T-helper 1 cell (primary cell): ENCODE measurements at regions not wholly inside any gene's neighbourhood (a gene's known extent, or its start where the extent isn't known, plus 50 kb on each side); places are given as distances from the start of the nearest gene placed in this dataset.

Experiments
- DNase-seq, 5 donors: peaks; one replicate each; pipeline ENCODE4 v3.0.0-alpha.2; 2012 to 2020

GRCh38 chr9:27625751-27626150 lies 52.5 kb upstream of the C9orf72 start:
- DNase-seq: no peak

DNA sequence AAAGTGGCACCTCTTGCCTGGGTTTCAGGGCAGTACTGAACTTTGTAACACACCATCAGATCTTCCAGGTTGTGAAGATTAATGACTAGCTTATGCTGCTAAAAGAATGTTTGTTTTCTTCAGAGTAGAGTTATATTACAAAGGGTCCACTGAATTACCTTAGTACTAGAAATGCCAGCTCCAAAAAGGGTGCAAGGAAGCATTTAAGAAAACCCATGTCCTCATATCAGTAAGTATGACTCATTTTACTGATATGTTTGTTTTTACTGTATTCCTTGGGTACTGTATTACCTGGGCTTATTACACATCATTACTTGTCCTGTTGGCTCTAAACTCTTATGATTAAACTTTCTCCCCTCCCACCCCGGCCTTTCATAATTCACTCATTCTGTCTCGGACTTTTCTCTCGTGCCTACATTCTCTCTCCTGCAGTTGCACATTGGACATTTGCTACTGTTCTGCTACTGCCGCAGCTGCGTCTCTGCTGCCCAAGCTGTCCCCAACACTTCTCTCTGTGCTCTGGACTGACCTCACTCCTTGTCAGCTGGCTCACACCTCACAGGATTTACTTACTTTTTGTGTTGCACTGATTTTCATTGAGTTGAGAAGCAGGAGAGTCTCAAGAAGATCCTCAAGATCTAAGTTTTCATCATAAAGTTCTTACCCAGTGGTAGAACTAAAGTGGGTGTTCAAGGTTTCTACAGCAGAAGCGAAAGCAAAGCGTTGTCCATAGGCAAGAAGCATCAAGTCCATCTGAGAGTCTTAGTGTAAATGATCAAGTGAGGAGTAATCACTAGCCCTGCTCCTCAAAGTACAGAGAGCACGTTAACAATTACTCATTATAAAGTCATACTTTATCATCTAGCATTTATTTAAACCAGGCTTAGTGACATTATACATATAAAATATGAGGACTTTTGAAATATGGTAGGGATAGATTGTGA lies 53.2 kb upstream of the C9orf72 start:
- no peak for DNase-seq

DNA sequence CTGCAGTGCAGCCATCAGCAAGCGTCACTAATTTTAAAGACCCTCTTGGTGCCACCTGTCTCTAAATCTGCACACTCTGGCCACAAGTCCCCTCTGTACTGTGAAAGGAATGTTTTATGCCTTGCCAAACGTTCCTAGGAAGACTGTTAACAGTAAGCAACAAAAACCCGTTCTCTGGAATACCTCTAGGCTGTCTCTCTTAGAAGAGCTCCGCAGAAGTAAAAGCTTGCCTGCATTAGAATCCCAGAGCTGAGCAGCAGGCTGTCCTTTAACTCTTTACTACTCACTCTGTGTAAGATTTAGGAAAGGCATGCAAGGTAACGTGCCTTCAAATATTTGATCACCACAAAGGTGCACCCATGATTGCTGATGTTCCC lies 53.9 kb upstream of the C9orf72 start:
- no peak for DNase-seq

GRCh38 chr9:27628311-27628710 lies 55.0 kb upstream of the C9orf72 start:
- no peak for DNase-seq

DNA sequence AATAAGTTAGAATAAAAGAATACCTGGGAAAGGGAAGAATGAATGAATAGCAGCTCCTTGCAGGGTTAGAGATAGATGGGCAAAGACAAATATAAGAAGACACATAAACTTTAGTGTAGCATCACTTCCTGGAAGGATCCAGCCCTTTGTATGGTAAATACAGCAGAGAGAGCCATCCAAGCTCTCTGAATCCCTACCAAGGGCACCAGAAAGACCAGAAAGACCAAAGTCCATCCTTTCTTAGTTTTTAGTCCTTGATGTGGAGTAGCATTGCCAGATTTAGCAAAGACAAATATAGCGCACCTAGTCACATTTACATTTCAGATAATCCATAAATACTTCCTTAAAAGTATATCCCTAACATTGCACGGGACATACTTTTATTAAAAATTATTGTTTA lies 56.1 kb upstream of the C9orf72 start:
- no peak for DNase-seq

- DNase-seq: no peak
Measured at GRCh38 chr9:27632254-27632653, 59.0 kb upstream of the C9orf72 start.

GRCh38 chr9:27633764-27634163 lies 60.5 kb upstream of the C9orf72 start:
- no peak for DNase-seq

GRCh38 chr9:27634879-27635278 lies 61.6 kb upstream of the C9orf72 start:
- DNase-seq: no peak

GRCh38 chr9:27638716-27639115 lies 65.4 kb upstream of the C9orf72 start:
- DNase-seq: no peak

GRCh38 chr9:27645161-27645840 lies 72.0 kb upstream of the C9orf72 start:
- peak in 1 of 5 donors; percentile 2 for DNase-seq

DNA sequence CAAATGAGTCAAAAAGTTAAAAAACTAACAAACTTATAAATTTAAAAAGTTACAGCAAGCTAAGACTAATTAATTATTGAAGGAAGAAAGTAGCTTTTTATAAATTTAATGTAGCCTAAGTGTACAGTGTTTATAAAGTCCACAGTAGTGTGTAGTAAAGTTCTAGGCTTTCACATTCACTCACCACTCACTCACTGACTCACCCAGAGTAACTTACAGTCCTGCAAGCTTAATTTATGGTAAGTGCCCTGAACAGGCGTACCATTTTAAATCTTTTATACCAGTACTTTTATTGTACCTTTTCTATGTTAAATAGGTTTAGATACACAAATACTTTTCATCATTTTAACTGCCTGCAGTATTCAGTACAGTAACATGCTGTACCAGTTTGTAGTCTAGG lies 80.0 kb upstream of the C9orf72 start:
- DNase-seq: no peak

GRCh38 chr9:27653957-27654356 lies 80.7 kb upstream of the C9orf72 start:
- no peak for DNase-seq

- DNase-seq: no peak
Measured at GRCh38 chr9:27654629-27655285, 81.5 kb upstream of the C9orf72 start.

GRCh38 chr9:27655441-27655840 lies 82.2 kb upstream of the C9orf72 start:
- DNase-seq: no peak

- no peak for DNase-seq
Measured at GRCh38 chr9:27659001-27659400, 85.7 kb upstream of the C9orf72 start.

DNA sequence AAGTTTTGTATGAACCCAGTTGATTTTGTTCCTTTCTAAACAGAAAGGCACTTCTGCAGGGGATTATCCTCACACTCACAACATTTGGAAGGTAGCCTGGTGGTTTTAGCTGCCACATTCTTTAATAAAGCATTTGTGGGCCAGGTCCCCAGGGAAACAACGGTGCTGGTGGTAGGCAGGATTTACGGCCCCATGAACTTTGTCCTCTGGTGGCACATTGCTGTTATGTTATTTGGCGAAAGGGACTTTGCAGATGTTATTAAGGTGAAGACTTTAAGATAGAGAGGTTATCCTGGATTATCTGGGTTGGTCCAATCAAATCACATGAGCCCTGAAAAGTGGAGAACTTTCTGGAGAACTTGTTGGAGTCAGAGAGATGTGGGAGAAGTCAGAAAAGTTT lies 86.3 kb upstream of the C9orf72 start:
- no peak for DNase-seq

DNA sequence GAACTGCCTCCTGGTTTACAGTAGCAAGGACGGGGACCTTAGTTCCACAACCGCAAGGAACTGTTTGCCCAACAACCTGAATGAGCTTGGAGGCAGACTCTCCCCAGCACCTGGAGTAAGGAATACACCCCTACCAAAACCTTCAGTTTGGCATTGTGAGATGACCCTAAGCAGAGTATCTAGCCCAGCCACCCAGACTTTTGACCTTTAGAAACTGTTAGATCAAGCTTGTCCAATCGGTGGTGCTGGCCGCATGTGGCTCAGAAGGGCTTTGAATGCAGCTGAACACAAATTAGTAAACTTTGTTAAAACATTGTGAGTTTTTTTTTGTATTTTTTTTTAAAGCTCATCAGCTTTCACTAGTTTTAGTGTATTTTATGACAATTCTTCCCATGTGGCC lies 86.9 kb upstream of the C9orf72 start:
- DNase-seq: no peak

DNA sequence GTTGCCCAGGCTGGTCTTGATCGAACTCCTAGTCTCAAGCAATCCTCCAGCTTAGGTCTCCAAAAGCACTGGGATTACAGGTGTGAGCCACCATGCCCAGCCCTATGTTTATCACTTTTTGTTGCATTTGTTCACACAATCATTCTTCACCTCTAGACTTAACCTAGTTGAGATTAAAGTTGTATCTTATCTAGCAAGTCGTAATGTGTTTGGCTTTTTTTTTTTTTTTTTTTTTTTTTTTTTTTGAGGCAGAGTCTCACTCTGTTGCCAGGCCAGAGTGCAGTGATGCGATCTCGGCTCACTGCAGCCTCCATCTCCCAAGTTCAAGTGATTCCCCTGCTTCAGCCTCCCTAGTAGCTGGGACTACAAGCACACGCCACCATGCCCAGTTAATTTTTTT lies 90.2 kb upstream of the C9orf72 start:
- no peak for DNase-seq

- DNase-seq: no peak
Measured at GRCh38 chr9:27664121-27664779, 91.0 kb upstream of the C9orf72 start.

- DNase-seq: no peak
Measured at GRCh38 chr9:27665136-27665535, 91.9 kb upstream of the C9orf72 start.

GRCh38 chr9:27668280-27668679 lies 95.0 kb upstream of the C9orf72 start:
- no peak for DNase-seq

- no peak for DNase-seq
Measured at GRCh38 chr9:27671636-27672035, 98.4 kb upstream of the C9orf72 start.

DNA sequence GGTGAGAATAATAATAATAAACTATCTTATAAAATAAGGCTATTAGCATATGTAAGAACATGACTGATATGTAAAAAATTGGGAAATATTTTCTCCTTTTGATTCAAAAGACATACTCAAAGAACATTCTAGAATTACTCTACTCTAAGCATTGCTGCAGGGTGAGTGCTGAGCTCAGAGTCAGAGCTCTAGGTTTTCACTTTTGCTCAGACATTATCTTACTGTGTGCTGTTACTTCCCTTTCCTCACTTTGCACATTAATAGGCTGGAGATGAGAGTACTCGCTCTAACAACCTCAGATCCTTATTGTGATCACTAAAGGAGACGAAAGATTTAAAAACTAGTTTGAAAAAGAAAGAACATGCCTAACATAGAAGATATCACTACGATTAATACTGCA lies 99.4 kb upstream of the C9orf72 start:
- no peak for DNase-seq
